ENCODE measurements at regions not wholly inside any gene's neighbourhood (a gene's known extent, or its start where the extent isn't known, plus 50 kb on each side); places are given as distances from the start of the nearest gene placed in this dataset.

DNA sequence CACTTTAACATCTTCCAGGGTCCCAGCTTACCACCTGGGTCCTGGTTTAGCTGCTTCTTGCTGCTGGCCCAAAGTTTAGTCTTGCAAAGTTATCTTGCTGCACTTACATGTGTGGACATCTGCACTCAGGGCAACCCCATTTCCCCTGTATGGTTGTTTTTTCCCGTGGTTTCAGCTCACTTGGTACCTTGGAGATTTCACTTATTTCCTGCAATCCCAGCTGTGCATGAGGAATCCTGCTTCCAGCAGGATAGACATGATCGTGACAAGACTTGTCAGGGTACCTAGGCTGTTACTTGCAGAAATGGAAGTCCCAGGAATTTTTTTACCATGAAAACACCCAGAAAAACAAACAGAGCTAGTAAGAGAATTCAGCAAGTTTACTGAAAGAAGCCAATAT, 95.9 kb upstream of the LEP start:
- 47 to 57% methylated on average over 2 of the region's 2 CpGs for WGBS, 2 donors
- Histone ChIP-seq H3K36me3 (no peaks in the 10 kb centered on the region), H3K27me3 (peaks cover 0 to 17% of the 10 kb centered on the region in 2 donors), H3K4me3 (no peak overlapping the region), H3K9me3 (peaks cover 0 to 25% (median 2%) of the 10 kb centered on the region in 4 donors), H3K4me1 (no peaks in the 10 kb centered on the region), H3K27ac (no peak overlapping the region)
- TF ChIP-seq CTCF (IDR thresholded peaks at IDR 0.05): no peak
- no peak for TF ChIP-seq EP300 (IDR thresholded peaks at IDR 0.05)
- no peak for TF ChIP-seq POLR2A (IDR thresholded peaks at IDR 0.05)
- DNase-seq (ENCODE audit: low spot score in 2 of 2): no peak

- Histone ChIP-seq H3K27ac (no peak overlapping the region), H3K4me3 (no peak overlapping the region), H3K27me3 (peaks cover 0 to 24% of the 10 kb centered on the region in 2 donors), H3K36me3 (no peaks in the 10 kb centered on the region), H3K4me1 (no peaks in the 10 kb centered on the region), H3K9me3 (peaks cover 0 to 17% (median 2%) of the 10 kb centered on the region in 4 donors)
- 56 to 63% methylated on average over 4 of the region's 4 CpGs for WGBS, 2 donors
- TF ChIP-seq CTCF (IDR thresholded peaks at IDR 0.05): no peak
- TF ChIP-seq POLR2A (IDR thresholded peaks at IDR 0.05): no peak
- DNase-seq (ENCODE audit: low spot score in 2 of 2): no peak
Measured at GRCh38 chr7:128146052-128146451, 95.0 kb upstream of the LEP start.

GRCh38 chr7:128148676-128149075, 92.4 kb upstream of the LEP start:
- no peak for TF ChIP-seq EP300 (IDR thresholded peaks at IDR 0.05)
- no peak for TF ChIP-seq POLR2A (IDR thresholded peaks at IDR 0.05)
- TF ChIP-seq CTCF (IDR thresholded peaks at IDR 0.05): no peak
- no peak overlapping the region for H3K27ac ChIP-seq
- H3K4me3 ChIP-seq: no peak overlapping the region
- H3K9me3 ChIP-seq: peaks cover 0 to 5% (median 0%) of the 10 kb centered on the region in 4 donors
- H3K36me3 ChIP-seq: no peaks in the 10 kb centered on the region
- no peak for DNase-seq (ENCODE audit: low spot score in 2 of 2)
- 41 to 55% methylated on average over 4 of the region's 4 CpGs for WGBS, 2 donors
- H3K4me1 ChIP-seq: no peaks in the 10 kb centered on the region
- H3K27me3 ChIP-seq: peaks cover 0 to 24% of the 10 kb centered on the region in 2 donors

GRCh38 chr7:128150223-128150865, 90.7 kb upstream of the LEP start:
- Histone ChIP-seq H3K9me3 (no peaks in the 10 kb centered on the region), H3K36me3 (no peaks in the 10 kb centered on the region), H3K4me3 (no peak overlapping the region), H3K27ac (no peak overlapping the region), H3K4me1 (no peaks in the 10 kb centered on the region), H3K27me3 (peaks cover 0 to 24% of the 10 kb centered on the region in 2 donors)
- TF ChIP-seq POLR2A (IDR thresholded peaks at IDR 0.05) (no peak), CTCF (IDR thresholded peaks at IDR 0.05) (no peak), EP300 (IDR thresholded peaks at IDR 0.05) (no peak)
- WGBS, 2 donors: 77 to 80% methylated on average over 7 of the region's 7 CpGs
- DNase-seq (ENCODE audit: low spot score in 2 of 2): no peak

- H3K36me3 ChIP-seq: no peaks in the 10 kb centered on the region
- no peak for TF ChIP-seq EP300 (IDR thresholded peaks at IDR 0.05)
- no peak for TF ChIP-seq CTCF (IDR thresholded peaks at IDR 0.05)
- TF ChIP-seq POLR2A (IDR thresholded peaks at IDR 0.05): no peak
- H3K4me3 ChIP-seq: no peak overlapping the region
- DNase-seq (ENCODE audit: low spot score in 2 of 2): no peak
- WGBS, 2 donors: 93 to 94% methylated on average over 9 of the region's 9 CpGs
- no peaks in the 10 kb centered on the region for H3K9me3 ChIP-seq
- H3K27ac ChIP-seq: no peak overlapping the region
- no peaks in the 10 kb centered on the region for H3K4me1 ChIP-seq
- peaks cover 0 to 24% of the 10 kb centered on the region in 2 donors for H3K27me3 ChIP-seq
Measured at GRCh38 chr7:128151635-128152034, 89.4 kb upstream of the LEP start.

All from tibial nerve (tissue), 4 donors.